GM18502 (cell line): ENCODE measurements at regions not wholly inside any gene's neighbourhood (a gene's known extent, or its start where the extent isn't known, plus 50 kb on each side); places are given as distances from the start of the nearest gene placed in this dataset.

Experiments
- ATAC-seq: cut with Tn5 transposase; IDR thresholded peaks from one replicate; pipeline ENCODE4 v1.9.1; 2021; ENCODE audit warnings: mild to moderate bottlenecking; ENCODE audit not compliant: unreplicated experiment, poor library complexity

DNA sequence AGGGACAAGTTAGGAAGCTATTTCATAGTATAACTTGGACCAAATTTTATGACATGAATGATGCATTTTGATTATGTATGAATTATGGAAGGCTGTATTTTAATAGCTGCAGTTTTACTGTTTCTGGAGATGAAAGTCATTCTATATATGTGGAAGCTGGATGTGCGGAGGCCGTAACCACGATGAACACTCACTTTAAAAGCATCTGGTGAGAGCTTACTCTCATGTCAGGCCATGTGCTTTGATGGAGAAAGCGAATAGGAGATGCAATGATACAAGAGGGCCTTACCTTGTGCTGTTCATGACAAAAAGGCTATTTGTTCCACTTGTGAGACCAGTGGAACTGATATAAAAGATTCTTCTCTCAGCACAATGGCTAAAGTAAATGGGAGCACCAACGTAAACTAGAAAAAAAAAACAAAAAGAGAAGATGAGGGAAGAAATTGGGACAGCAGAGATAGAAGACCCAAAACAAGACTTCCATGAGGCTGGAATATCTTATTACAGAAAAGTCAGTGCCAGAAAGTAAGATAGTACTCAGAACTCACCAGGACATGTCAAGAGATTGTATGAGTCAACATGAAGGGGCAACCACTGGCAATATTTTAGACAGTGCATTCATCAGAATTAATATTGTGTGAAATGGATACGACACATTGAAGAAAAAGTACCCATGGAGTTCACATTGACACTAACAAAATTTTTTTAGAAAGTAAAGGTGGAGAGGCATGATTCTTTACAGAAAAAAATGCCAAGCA, 63.3 kb upstream of the GAB1 start:
- ATAC-seq, result no peak

GRCh38 chr4:143280861-143281260, 55.8 kb upstream of the GAB1 start:
- ATAC-seq, result no peak

DNA sequence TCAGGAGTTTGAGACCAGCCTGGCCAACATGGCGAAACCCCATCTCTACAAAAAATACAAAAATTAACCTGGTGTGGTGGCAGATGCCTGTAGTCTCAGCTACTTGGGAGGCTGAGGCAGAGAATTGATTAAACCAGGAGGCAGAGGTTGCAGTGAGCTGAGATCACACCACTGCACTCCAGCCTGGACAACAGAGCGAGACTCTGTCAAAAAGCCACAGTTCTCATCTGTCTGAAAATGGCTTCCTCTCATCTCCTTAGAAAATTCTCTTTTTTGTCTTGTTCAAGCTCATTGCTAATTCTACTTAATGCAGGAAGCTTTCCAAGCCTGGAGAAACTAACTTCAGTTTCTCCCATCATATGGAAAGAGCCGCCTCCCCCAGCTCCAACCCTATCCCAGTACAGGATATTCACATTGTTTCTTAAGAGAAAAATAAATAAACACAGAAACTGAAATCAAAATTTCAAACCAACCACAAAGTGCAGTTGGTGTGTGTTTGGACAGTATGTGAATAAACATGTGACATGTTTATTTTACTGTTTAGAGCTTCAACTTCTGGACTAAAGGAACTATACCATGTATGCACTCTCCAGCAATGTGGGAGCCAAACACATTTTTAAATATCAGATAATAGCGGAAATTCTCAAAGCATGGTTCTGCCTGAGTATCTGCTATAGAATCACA, 55.0 kb upstream of the GAB1 start:
- peak; percentile 50 for ATAC-seq

DNA sequence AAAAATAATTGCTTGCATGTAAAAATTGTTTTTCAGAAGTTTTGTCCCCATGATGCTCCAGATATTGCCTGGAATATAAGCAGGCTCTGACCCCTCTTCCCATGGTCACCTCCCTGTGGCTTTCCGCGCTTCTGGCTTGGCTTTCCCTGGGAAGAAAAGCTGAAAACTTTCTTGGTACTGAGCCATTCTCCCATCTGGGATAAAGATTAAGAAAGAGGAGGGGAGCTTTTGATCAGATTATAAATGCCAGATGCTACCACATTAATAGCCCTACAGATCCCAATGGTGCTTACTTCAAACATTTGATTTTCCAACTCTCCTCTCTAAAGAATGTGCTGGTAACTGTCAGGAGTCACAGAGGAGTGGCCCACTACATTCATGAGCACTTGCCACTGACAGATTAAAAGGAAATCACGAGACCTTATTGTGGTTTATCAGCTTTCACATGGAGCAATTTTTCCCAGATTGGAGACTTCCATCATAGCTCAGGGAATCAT, 54.4 kb upstream of the GAB1 start:
- no peak for ATAC-seq

GRCh38 chr4:143285696-143286437, 50.8 kb upstream of the GAB1 start:
- ATAC-seq, result no peak

DNA sequence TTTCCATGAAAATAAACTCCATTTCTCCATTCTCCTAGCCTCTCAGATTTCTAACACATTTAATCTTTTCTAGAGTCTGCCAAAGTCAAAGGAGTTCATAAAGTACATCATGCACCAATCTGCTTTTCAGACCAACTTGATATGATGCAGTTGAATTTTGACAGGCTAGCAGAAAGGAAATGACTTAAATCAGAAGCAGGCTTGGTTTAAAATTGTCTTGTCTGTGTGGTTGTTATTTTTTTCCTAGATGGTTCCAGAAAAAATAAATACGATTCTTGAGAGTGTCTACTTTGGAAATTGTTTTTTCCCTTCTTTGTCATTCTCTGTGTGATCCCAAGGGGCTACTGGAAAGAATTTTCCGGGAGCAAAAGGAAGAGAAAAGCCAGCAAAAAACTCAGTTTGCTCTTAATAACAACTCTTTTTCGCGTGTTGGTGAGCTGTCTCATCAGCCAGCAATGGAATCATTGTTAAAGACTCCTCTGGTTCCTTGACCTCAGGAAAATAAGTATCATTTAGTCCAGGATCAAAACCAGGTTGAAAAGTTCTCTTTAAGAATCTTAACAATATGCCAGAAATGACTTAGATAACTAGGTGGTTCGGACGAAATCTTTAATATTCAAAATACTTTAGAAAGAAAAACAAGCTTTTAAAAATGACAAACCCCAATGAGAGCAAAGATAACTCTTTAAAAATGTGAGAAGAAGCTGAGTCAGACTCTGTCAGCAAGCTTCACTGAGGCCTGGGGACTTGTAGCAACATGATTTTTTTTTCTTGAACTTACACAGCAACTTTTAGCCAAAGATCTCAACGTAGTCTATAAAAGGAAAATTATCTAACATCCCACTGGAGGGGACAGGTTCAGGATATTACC, 49.7 kb upstream of the GAB1 start:
- ATAC-seq, result no peak
